Smooth muscle cell (in vitro differentiated cells): ENCODE measurements at regions not wholly inside any gene's neighbourhood (a gene's known extent, or its start where the extent isn't known, plus 50 kb on each side); places are given as distances from the start of the nearest gene placed in this dataset.

Experiments
- DNase-seq: peaks from one replicate; lab custom pipeline; 2025; ENCODE audit not compliant: unreplicated experiment; lab: John Stamatoyannopoulos, UW
- H2AFZ ChIP-seq: fragments of 200-600 bp; sonication (generic); 2 replicates; pipeline ENCODE4 v1.6.0; 2016; ENCODE audit warnings: antibody characterized with exemption, low read depth, mild to moderate bottlenecking
- H3F3A ChIP-seq: fragments of 200-600 bp; sonication (generic); 2 replicates; pipeline ENCODE4 v1.6.0; 2017; ENCODE audit warnings: antibody characterized with exemption, low read depth
- H3K27ac ChIP-seq: fragments of 200-600 bp; sonication (generic); 2 replicates; pipeline ENCODE4 v1.5.1; 2016; ENCODE audit warnings: low read depth, mild to moderate bottlenecking
- H3K27me3 ChIP-seq: fragments of 200-600 bp; sonication (generic); 2 replicates; pipeline ENCODE4 v1.6.1; 2016; ENCODE audit warnings: low read depth, mild to moderate bottlenecking
- H3K36me3 ChIP-seq: fragments of 200-600 bp; sonication (generic); 2 replicates; pipeline ENCODE4 v1.5.1; 2016; ENCODE audit warnings: low read depth
- H3K4me1 ChIP-seq: fragments of 200-600 bp; sonication (generic); 2 replicates; pipeline ENCODE4 v1.5.1; 2016; ENCODE audit warnings: low read depth
- H3K4me2 ChIP-seq: fragments of 200-600 bp; sonication (generic); 2 replicates; pipeline ENCODE4 v1.6.0; 2016; ENCODE audit warnings: mild to moderate bottlenecking
- H3K4me3 ChIP-seq: fragments of 200-600 bp; sonication (generic); 2 replicates; pipeline ENCODE4 v1.5.1; 2016; ENCODE audit warnings: mild to moderate bottlenecking
- H3K79me2 ChIP-seq: fragments of 200-600 bp; sonication (generic); 2 replicates; pipeline ENCODE4 v1.6.0; 2016; ENCODE audit warnings: low read depth, mild to moderate bottlenecking
- H3K9ac ChIP-seq: fragments of 200-600 bp; sonication (generic); 2 replicates; pipeline ENCODE4 v1.6.0; 2016; ENCODE audit warnings: low read depth
- H3K9me3 ChIP-seq: fragments of 200-600 bp; sonication (generic); replicated peaks from 2 replicates; pipeline ENCODE4 v1.5.1; 2016; ENCODE audit warnings: low read depth
- H4K20me1 ChIP-seq: fragments of 200-600 bp; sonication (generic); 2 replicates; pipeline ENCODE4 v1.6.0; 2016; ENCODE audit warnings: low read depth
- CTCF ChIP-seq: fragments of 200-600 bp; sonication (generic); IDR thresholded peaks from 2 replicates; pipeline ENCODE4 v1.5.1; 2017; ENCODE audit warnings: borderline replicate concordance, mild to moderate bottlenecking, antibody characterized with exemption; ENCODE audit not compliant: insufficient read depth, poor library complexity, severe bottlenecking
- WGBS: methylation state at CpG from one replicate; pipeline ENCODE4 v1.1.7; 2016; ENCODE audit warnings: low lambda C conversion rate; 5-methylcytosine and 5-hydroxymethylcytosine counted together

GRCh38 chr16:48014349-48015135 is 141.3 kb downstream of the ABCC12 start:
- Histone ChIP-seq H3K27ac (peak overlapping the region; percentile 69), H3K4me2 (no peak overlapping the region), H3K9ac (no peak overlapping the region), H2AFZ (no peak overlapping the region), H3K4me1 (no peaks in the 10 kb centered on the region), H3K36me3 (no peaks in the 10 kb centered on the region), H4K20me1 (no peaks in the 10 kb centered on the region), H3K4me3 (no peak overlapping the region), H3K79me2 (no peaks in the 10 kb centered on the region), H3K27me3 (no peaks in the 10 kb centered on the region), H3K9me3 (no peaks in the 10 kb centered on the region), H3F3A (no peaks in the 10 kb centered on the region)
- no peak for TF ChIP-seq CTCF
- no peak for DNase-seq
- WGBS, result 89% methylated on average over 10 of the region's 10 CpGs

- H3F3A ChIP-seq, result no peaks in the 10 kb centered on the region
- no peaks in the 10 kb centered on the region for H3K27me3 ChIP-seq
- no peaks in the 10 kb centered on the region for H3K79me2 ChIP-seq
- H3K36me3 ChIP-seq, result no peaks in the 10 kb centered on the region
- no peak overlapping the region for H2AFZ ChIP-seq
- no peak for DNase-seq
- H3K4me2 ChIP-seq, result no peak overlapping the region
- no peak overlapping the region for H3K27ac ChIP-seq
- 75% methylated on average over 6 of the region's 6 CpGs for WGBS
- H3K4me3 ChIP-seq, result no peak overlapping the region
- H3K9me3 ChIP-seq, result no peaks in the 10 kb centered on the region
- H3K4me1 ChIP-seq, result no peaks in the 10 kb centered on the region
- no peak for TF ChIP-seq CTCF
- H4K20me1 ChIP-seq, result no peaks in the 10 kb centered on the region
- no peak overlapping the region for H3K9ac ChIP-seq
Observed at GRCh38 chr16:48013491-48013901, 142.3 kb downstream of the ABCC12 start.

- H4K20me1 ChIP-seq, result no peaks in the 10 kb centered on the region
- no peaks in the 10 kb centered on the region for H3F3A ChIP-seq
- H3K9me3 ChIP-seq, result no peaks in the 10 kb centered on the region
- H3K27me3 ChIP-seq, result no peaks in the 10 kb centered on the region
- WGBS, result 75% methylated on average over 9 of the region's 9 CpGs
- no peaks in the 10 kb centered on the region for H3K4me1 ChIP-seq
- no peak overlapping the region for H3K27ac ChIP-seq
- no peaks in the 10 kb centered on the region for H3K36me3 ChIP-seq
- H3K9ac ChIP-seq, result no peak overlapping the region
- no peak overlapping the region for H3K4me3 ChIP-seq
- no peak overlapping the region for H3K4me2 ChIP-seq
- H3K79me2 ChIP-seq, result no peaks in the 10 kb centered on the region
- no peak for DNase-seq
- TF ChIP-seq CTCF, result no peak
- no peak overlapping the region for H2AFZ ChIP-seq
Observed at GRCh38 chr16:48011878-48012658, 143.7 kb downstream of the ABCC12 start.
